ENCODE measurements at regions not wholly inside any gene's neighbourhood (a gene's known extent, or its start where the extent isn't known, plus 50 kb on each side); places are given as distances from the start of the nearest gene placed in this dataset.

GRCh38 chr16:64615630-64616280 is 506.1 kb downstream of the CDH11 start:
- Mint-ChIP-seq H3K27me3 (no peaks in the 10 kb centered on the region), H3K4me3 (no peak overlapping the region), H3K36me3 (peaks cover 0 to 10% (median 0%) of the 10 kb centered on the region in 3 donors), H3K27ac (peak overlapping the region in 1 of 10 donors; percentile 41), H3K9me3 (peaks cover 9 to 74% (median 29%) of the 10 kb centered on the region in 9 donors), H3K4me1 (no peaks in the 10 kb centered on the region)
- ATAC-seq, result no peak
- DNase-seq, result no peak
- POLR2A ChIA-PET, result no interaction called here

GRCh38 chr16:64596196-64596595 is 525.7 kb downstream of the CDH11 start:
- no peaks in the 10 kb centered on the region for H3K4me1 Mint-ChIP-seq
- POLR2A ChIA-PET, result no interaction called here
- peaks cover 0 to 4% (median 0%) of the 10 kb centered on the region in 3 donors for H3K36me3 Mint-ChIP-seq
- H3K4me3 Mint-ChIP-seq, result no peak overlapping the region
- ATAC-seq (no peak), DNase-seq (no peak)
- no peaks in the 10 kb centered on the region for H3K27me3 Mint-ChIP-seq
- H3K27ac Mint-ChIP-seq, result no peak overlapping the region
- H3K9me3 Mint-ChIP-seq, result peaks cover 0 to 16% (median 3%) of the 10 kb centered on the region in 9 donors

- DNase-seq (no peak), ATAC-seq (no peak)
- Mint-ChIP-seq H3K9me3 (peaks cover 2 to 16% (median 10%) of the 10 kb centered on the region in 9 donors), H3K27ac (no peak overlapping the region), H3K27me3 (no peaks in the 10 kb centered on the region), H3K4me3 (no peak overlapping the region), H3K4me1 (peaks cover 0 to 2% (median 0%) of the 10 kb centered on the region in 4 donors), H3K36me3 (no peaks in the 10 kb centered on the region)
- POLR2A ChIA-PET, result no interaction called here
Observed at GRCh38 chr16:64590513-64590912, 531.4 kb downstream of the CDH11 start.

DNA sequence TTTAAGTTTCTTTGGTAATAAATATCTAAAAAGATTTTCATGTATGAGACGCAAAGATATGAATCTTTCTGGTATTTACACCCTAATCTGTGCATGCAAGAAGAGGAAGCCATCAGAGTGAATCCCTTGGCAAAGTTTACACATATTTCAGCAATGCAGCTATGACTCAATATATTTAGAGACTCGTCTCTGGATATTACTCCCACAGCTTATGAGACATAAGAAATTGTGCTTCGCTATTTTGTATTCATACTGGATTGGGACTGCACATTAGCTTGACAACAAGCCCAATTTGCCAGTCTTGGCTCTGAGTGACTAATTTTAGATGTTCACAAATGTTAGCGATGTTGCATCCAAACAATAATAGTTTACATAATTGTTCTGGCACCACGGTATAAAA is 532.0 kb downstream of the CDH11 start:
- H3K4me1 Mint-ChIP-seq, result peaks cover 0 to 2% (median 0%) of the 10 kb centered on the region in 4 donors

DNA sequence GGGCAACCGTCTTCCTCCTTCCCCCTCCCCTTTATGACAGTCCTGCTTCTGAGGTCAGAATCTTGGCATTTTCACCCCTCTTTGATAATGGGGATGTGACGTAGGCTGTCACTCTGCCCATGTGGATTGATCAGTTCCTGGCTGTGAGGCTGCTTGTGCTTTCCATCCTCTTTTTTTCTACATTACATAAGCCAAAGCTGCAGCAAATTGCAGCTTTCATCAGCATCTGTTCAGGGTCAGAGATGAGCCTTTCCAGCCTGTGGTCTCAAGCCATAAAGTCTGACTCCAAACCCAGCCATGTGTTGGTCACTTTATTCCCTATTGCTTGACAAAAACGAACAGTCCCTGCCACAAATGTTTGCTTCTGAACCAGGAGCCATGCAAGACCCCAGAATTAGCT is 535.1 kb downstream of the CDH11 start:
- H3K9me3 Mint-ChIP-seq, result peaks cover 0 to 25% (median 10%) of the 10 kb centered on the region in 9 donors
- H3K27me3 Mint-ChIP-seq, result no peaks in the 10 kb centered on the region
- H3K36me3 Mint-ChIP-seq, result no peaks in the 10 kb centered on the region
- H3K4me3 Mint-ChIP-seq, result no peak overlapping the region
- DNase-seq, result no peak
- H3K27ac Mint-ChIP-seq, result no peak overlapping the region
- ATAC-seq, result no peak
- POLR2A ChIA-PET, result no interaction called here
- peaks cover 0 to 2% (median 0%) of the 10 kb centered on the region in 4 donors for H3K4me1 Mint-ChIP-seq

More for the DNA sequence above, 532.0 kb downstream of the CDH11 start:
- DNase-seq, result no peak
- no peak overlapping the region for H3K27ac Mint-ChIP-seq
- H3K9me3 Mint-ChIP-seq, result peaks cover 0 to 17% (median 12%) of the 10 kb centered on the region in 9 donors
- POLR2A ChIA-PET, result no interaction called here
- H3K36me3 Mint-ChIP-seq, result no peaks in the 10 kb centered on the region
- no peaks in the 10 kb centered on the region for H3K27me3 Mint-ChIP-seq
- no peak overlapping the region for H3K4me3 Mint-ChIP-seq
- no peak for ATAC-seq

GRCh38 chr16:64585367-64585766 is 536.5 kb downstream of the CDH11 start:
- Mint-ChIP-seq H3K27ac (no peak overlapping the region), H3K4me1 (peaks cover 0 to 2% (median 0%) of the 10 kb centered on the region in 4 donors), H3K4me3 (no peak overlapping the region), H3K27me3 (no peaks in the 10 kb centered on the region), H3K9me3 (peaks cover 0 to 38% (median 12%) of the 10 kb centered on the region in 9 donors), H3K36me3 (no peaks in the 10 kb centered on the region)
- DNase-seq (no peak), ATAC-seq (no peak)
- POLR2A ChIA-PET, result no interaction called here

GRCh38 chr16:64580558-64580957 is 541.3 kb downstream of the CDH11 start:
- ATAC-seq, result no peak
- H3K4me1 Mint-ChIP-seq, result no peaks in the 10 kb centered on the region
- H3K27ac Mint-ChIP-seq, result no peak overlapping the region
- DNase-seq, result no peak
- H3K36me3 Mint-ChIP-seq, result peaks cover 0 to 7% (median 0%) of the 10 kb centered on the region in 3 donors
- H3K27me3 Mint-ChIP-seq, result no peaks in the 10 kb centered on the region
- peaks cover 4 to 23% (median 8%) of the 10 kb centered on the region in 9 donors for H3K9me3 Mint-ChIP-seq
- no peak overlapping the region for H3K4me3 Mint-ChIP-seq
- POLR2A ChIA-PET, result no interaction called here

DNA sequence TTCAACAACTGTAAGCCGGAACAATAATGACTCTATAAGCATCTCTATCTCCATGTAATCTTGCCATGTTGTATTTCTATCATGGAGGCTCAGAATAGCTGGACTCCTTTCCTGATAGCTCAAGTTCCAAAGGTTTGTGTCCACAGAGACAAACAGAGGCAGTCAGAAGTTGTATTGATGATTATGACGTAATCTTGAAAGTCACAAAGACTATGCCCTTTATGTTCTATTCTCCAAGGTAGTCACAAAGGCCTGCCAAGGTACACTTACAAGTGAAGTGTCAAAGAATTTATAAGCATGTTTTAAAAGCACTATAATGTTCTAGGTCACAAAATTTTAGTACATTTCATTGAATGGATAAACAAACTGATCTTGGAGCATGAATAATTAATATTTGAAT is 542.2 kb downstream of the CDH11 start:
- ATAC-seq, result no peak
- Mint-ChIP-seq H3K27ac (no peak overlapping the region), H3K27me3 (no peaks in the 10 kb centered on the region), H3K4me3 (no peak overlapping the region), H3K9me3 (peaks cover 4 to 22% (median 7%) of the 10 kb centered on the region in 9 donors), H3K4me1 (no peaks in the 10 kb centered on the region), H3K36me3 (peaks cover 0 to 7% (median 0%) of the 10 kb centered on the region in 3 donors)
- DNase-seq, result no peak
- POLR2A ChIA-PET, result no interaction called here

DNA sequence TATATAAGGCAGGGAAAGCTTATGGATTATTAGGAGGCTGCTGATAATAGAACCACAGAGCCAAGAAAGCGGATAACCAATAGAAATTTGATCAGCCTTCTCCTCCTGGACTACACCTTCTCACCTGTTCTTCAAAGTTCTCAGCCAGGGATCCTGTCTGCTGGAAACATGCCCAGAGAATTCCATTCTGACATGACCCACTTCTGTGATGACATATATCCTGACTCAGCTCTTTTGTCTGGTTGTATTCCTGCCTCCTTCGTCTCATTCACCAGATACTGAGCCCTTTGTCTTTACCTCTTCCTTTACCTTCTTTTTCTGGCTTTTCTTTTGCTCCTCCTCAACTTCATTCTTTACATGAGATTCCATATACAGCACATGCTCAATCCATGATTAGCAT is 576.1 kb downstream of the CDH11 start:
- Mint-ChIP-seq H3K4me3 (no peak overlapping the region), H3K36me3 (peaks cover 0 to 22% (median 0%) of the 10 kb centered on the region in 3 donors), H3K9me3 (peaks cover 7 to 41% (median 17%) of the 10 kb centered on the region in 9 donors), H3K4me1 (no peaks in the 10 kb centered on the region), H3K27ac (no peak overlapping the region), H3K27me3 (no peaks in the 10 kb centered on the region)
- ATAC-seq, result no peak
- POLR2A ChIA-PET, result no interaction called here
- DNase-seq, result no peak

DNA sequence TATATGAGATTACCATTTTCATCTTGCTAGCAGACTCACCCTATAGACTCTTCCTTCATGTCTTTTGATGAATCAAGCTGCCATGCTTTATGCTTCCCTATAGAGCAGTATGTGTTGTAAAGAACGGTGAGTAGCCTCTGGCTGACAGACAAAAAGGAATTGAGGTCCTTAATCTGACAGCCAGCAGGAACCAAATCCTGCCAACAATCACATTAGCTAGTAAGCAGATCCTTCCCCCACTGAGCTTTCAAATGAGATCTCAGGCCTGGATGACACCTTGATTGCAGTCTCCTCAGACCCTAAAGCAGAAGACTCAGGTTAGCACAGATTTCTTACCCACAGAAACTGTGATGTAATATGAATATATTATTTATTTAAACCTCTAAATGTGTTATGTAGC is 577.0 kb downstream of the CDH11 start:
- DNase-seq (no peak), ATAC-seq (no peak)
- H3K4me1 Mint-ChIP-seq, result no peaks in the 10 kb centered on the region
- peaks cover 0 to 22% (median 0%) of the 10 kb centered on the region in 3 donors for H3K36me3 Mint-ChIP-seq
- H3K9me3 Mint-ChIP-seq, result peaks cover 7 to 41% (median 21%) of the 10 kb centered on the region in 9 donors
- no peaks in the 10 kb centered on the region for H3K27me3 Mint-ChIP-seq
- no peak overlapping the region for H3K27ac Mint-ChIP-seq
- H3K4me3 Mint-ChIP-seq, result no peak overlapping the region
- POLR2A ChIA-PET, result no interaction called here

DNA sequence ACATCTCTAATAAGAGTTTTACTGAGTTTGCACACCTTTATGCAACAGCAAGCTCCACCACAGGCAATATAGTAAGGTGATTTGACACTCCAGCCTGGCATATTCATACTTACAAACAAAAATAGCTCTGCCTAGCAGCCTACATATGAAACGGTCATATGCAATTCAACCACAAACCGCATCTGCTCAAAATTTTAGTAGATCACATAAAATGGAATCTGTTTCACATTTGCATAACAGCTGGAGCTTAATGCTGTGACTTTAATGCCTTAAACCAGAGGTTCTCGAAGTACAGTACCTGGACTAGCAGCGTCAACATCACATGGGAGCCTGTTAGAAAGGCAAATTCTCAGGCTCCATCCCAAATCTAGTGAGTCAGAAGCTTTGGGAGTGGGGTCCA is 578.4 kb downstream of the CDH11 start:
- Mint-ChIP-seq H3K36me3 (peaks cover 0 to 14% (median 0%) of the 10 kb centered on the region in 3 donors), H3K4me3 (no peak overlapping the region), H3K27ac (no peak overlapping the region), H3K4me1 (no peaks in the 10 kb centered on the region), H3K9me3 (peaks cover 7 to 42% (median 19%) of the 10 kb centered on the region in 9 donors), H3K27me3 (no peaks in the 10 kb centered on the region)
- no peak for ATAC-seq
- DNase-seq, result no peak
- POLR2A ChIA-PET, result no interaction called here

DNA sequence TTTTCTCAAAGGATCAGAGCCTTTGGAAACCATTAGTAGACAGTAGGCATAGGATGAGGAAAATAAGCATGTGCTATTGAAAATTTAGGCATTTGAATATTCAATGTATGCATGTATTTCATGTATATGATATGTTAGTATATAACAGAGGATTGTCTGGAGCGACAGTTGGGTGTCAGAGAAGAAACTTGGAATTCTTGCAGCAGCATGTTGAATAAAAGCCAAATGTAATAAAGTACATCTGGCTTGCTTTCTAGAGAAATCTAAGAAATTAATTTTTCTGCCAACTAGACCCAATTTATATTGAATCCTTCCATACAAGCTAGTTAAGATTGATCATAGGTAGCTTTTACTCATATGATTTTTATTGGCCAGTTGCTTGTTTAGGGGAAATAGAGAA is 578.8 kb downstream of the CDH11 start:
- peaks cover 7 to 40% (median 19%) of the 10 kb centered on the region in 9 donors for H3K9me3 Mint-ChIP-seq

DNA sequence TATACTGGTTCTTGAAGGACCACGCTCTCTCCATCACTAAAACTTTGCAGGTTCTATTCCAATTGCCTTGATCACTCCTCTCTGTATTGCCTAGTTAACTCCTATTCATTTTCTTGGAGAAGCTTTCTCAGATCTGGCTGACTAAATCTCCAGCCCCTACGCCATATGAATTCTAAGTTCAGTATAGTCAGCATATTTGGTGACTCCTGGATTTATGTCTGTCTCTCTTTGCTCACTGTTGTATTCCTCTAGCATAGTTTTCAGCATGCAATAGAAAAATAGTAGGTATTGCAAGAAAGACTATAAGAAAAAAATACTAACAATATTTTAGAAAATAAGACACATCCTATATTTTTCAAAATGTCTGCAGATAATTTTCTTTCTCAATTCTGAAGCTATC is 579.7 kb downstream of the CDH11 start:
- DNase-seq (no peak), ATAC-seq (no peak)
- H3K36me3 Mint-ChIP-seq, result peaks cover 0 to 10% (median 0%) of the 10 kb centered on the region in 3 donors
- peaks cover 7 to 34% (median 19%) of the 10 kb centered on the region in 9 donors for H3K9me3 Mint-ChIP-seq
- POLR2A ChIA-PET, result no interaction called here
- no peaks in the 10 kb centered on the region for H3K4me1 Mint-ChIP-seq
- H3K4me3 Mint-ChIP-seq, result no peak overlapping the region
- no peak overlapping the region for H3K27ac Mint-ChIP-seq
- H3K27me3 Mint-ChIP-seq, result no peaks in the 10 kb centered on the region

More for the DNA sequence above, 578.8 kb downstream of the CDH11 start:
- peaks cover 0 to 14% (median 0%) of the 10 kb centered on the region in 3 donors for H3K36me3 Mint-ChIP-seq
- no peaks in the 10 kb centered on the region for H3K27me3 Mint-ChIP-seq
- POLR2A ChIA-PET, result no interaction called here
- H3K27ac Mint-ChIP-seq, result no peak overlapping the region
- DNase-seq (no peak), ATAC-seq (no peak)
- H3K4me1 Mint-ChIP-seq, result no peaks in the 10 kb centered on the region
- H3K4me3 Mint-ChIP-seq, result no peak overlapping the region

DNA sequence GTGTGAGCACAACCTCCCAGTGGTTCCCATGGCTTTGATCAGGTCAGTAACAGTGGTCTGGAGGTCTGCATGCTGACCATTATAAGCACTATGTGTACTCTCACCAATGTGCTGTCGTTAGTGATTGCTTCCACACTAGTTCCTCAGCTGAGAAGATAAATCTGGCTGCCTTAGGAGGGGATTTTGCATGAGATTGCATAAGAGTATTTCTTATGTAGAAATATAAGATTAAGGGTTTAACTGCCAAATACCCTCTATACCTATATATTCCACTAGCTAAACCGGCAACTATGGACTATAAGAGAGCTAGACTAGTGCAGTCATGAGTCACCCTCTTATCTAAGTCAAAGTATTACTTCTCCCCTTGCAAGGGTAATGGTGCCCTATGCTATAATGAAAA is 580.2 kb downstream of the CDH11 start:
- POLR2A ChIA-PET, result no interaction called here
- peaks cover 7 to 36% (median 20%) of the 10 kb centered on the region in 9 donors for H3K9me3 Mint-ChIP-seq
- H3K36me3 Mint-ChIP-seq, result peaks cover 0 to 10% (median 0%) of the 10 kb centered on the region in 3 donors
- no peak overlapping the region for H3K4me3 Mint-ChIP-seq
- H3K4me1 Mint-ChIP-seq, result no peaks in the 10 kb centered on the region
- ATAC-seq (no peak), DNase-seq (no peak)
- H3K27me3 Mint-ChIP-seq, result no peaks in the 10 kb centered on the region
- no peak overlapping the region for H3K27ac Mint-ChIP-seq
